NB4 (cell line): ENCODE measurements at regions not wholly inside any gene's neighbourhood (a gene's known extent, or its start where the extent isn't known, plus 50 kb on each side); places are given as distances from the start of the nearest gene placed in this dataset.
"Not testable (repeated sequence)": the region's sequence is repeated elsewhere in the genome, so short reads cannot be mapped to it uniquely, and the experiment has no call there.

ENCODE experiments used
- DNase-seq: peaks from one replicate; pipeline ENCODE4 v3.0.0; 2010; ENCODE audit warnings: low read depth
- H3K4me3 ChIP-seq: one replicate; pipeline ENCODE4 v1.5.1; 2011; ENCODE audit warnings: mild to moderate bottlenecking, low read depth, low read length, moderate library complexity
- MYC ChIP-seq: IDR thresholded peaks from 2 replicates; pipeline ENCODE4 v1.6.1; 2011; ENCODE audit warnings: low read depth, low read length
- POLR2A ChIP-seq: IDR thresholded peaks from 2 replicates; pipeline ENCODE4 v1.6.1; 2011; ENCODE audit warnings: mild to moderate bottlenecking; ENCODE audit not compliant: insufficient read length; ENCODE audit errors: extremely low read depth
- TF ChIP-seq, protein P1 (sequence below): IDR thresholded peaks from 2 replicates; pipeline ENCODE4 v1.6.1; 2011; ENCODE audit warnings: low read depth, low read length
- TF ChIP-seq, protein P2 (sequence below): IDR thresholded peaks from one replicate; pipeline ENCODE4 v1.5.1; 2012; ENCODE audit warnings: low read depth, low read length

GRCh38 chr6:28615955-28616747 is 90.5 kb downstream of the GPX5 start:
- H3K4me3 ChIP-seq: no peak overlapping the region
- TF ChIP-seq POLR2A (no peak), MYC (no peak)
- TF ChIP-seq, protein P1, sequence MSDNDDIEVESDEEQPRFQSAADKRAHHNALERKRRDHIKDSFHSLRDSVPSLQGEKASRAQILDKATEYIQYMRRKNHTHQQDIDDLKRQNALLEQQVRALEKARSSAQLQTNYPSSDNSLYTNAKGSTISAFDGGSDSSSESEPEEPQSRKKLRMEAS: no peak
- TF ChIP-seq, protein P2, sequence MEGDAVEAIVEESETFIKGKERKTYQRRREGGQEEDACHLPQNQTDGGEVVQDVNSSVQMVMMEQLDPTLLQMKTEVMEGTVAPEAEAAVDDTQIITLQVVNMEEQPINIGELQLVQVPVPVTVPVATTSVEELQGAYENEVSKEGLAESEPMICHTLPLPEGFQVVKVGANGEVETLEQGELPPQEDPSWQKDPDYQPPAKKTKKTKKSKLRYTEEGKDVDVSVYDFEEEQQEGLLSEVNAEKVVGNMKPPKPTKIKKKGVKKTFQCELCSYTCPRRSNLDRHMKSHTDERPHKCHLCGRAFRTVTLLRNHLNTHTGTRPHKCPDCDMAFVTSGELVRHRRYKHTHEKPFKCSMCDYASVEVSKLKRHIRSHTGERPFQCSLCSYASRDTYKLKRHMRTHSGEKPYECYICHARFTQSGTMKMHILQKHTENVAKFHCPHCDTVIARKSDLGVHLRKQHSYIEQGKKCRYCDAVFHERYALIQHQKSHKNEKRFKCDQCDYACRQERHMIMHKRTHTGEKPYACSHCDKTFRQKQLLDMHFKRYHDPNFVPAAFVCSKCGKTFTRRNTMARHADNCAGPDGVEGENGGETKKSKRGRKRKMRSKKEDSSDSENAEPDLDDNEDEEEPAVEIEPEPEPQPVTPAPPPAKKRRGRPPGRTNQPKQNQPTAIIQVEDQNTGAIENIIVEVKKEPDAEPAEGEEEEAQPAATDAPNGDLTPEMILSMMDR: no peak
- DNase-seq: no peak

DNA sequence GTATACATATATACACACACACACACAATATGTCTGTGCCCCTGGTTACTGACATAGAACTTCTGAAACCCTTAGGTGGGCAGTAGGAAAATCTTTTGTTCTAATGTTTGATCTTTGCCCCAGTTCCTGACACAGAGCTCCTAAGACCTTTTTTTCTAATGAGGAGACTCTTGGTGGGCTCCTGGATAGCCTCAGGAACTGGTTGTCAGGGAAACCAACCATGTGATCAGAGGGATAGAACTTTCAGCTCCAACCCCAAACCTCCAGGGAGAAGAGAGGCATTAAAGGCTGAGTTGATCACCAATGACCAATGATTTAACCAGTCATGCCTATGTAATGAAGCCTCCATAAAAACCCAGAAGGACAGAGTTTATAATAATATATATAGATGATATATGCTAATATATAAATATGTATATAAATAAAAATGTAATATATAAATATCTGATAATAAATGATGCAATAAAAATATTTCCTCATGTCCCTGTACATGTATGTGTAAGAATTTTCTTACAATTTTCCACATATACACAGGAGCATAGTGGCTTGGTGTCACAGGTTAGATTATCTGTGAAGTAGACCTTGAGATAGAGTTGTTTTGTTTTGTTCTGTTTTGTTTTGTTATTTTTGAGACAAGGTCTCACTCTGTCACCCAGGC is 93.3 kb downstream of the GPX5 start:
- TF ChIP-seq, protein P1: no peak
- no peak for TF ChIP-seq POLR2A
- TF ChIP-seq, protein P2: no peak
- no peak for DNase-seq
- no peak overlapping the region for H3K4me3 ChIP-seq

- not testable (repeated sequence) for DNase-seq
These were observed 95.6 kb downstream of the GPX5 start for GRCh38 chr6:28621268-28621667.

DNA sequence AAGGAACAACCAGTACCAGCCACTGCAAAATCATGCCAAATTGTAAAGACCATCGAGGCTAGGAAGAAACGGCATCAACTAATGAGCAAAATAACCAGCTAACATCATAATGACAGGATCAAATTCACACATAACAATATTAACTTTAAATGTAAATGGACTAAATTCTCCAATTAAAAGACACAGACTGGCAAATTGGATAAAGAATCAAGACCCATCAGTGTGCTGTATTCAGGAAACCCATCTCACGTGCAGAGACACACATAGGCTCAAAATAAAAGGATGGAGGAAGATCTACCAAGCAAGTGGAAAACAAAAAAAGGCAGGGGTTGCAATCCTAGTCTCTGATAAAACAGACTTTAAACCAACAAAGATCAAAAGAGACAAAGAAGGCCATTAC is 97.6 kb downstream of the GPX5 start:
- H3K4me3 ChIP-seq, DNase-seq: not testable (repeated sequence)

More at GRCh38 chr6:28621268-28621667, 95.6 kb downstream of the GPX5 start:
- H3K4me3 ChIP-seq: peak overlapping the region; percentile 29

DNA sequence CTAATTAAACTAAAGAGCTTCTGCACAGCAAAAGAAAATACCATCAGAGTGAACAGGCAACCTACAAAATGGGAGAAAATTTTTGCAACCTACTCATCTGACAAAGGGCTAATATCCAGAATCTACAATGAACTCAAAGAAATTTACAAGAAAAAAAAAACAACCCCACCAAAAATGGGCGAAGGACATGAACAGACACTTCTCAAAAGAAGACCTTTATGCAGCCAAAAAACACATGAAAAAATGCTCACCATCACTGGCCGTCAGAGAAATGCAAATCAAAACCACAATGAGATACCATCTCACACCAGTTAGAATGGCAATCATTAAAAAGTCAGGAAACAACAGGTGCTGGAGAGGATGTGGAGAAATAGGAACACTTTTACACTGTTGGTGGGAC is 100.7 kb downstream of the GPX5 start:
- not testable (repeated sequence) for H3K4me3 ChIP-seq, DNase-seq

DNA sequence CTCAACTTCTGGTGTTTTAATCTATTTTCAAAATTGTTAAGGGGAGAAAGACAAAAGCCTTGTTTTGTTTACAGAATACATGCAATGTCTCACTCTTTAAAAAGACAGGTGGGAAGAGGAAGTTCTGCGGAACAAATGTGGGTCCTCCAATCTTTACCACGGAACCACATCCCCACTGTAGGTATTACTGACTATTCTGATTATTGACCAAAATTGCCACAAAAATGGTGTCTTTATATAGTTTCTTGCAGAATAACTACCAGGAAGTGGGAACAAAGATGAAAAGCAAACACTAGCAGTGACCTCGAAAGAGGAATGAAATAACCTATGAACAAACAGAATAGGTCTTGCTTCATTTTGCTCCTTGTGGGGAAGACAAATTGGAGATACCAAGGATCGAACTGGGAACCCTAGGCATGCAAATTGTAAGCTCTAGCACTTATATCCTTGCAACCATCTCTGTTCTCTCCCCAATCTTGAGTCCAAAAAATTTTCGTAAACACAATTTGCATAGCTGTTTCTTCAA is 106.7 kb downstream of the GPX5 start:
- no peak overlapping the region for H3K4me3 ChIP-seq
- TF ChIP-seq, protein P1: no peak
- TF ChIP-seq POLR2A (no peak), MYC (no peak)
- TF ChIP-seq, protein P2: no peak
- DNase-seq: peak; percentile 26

GRCh38 chr6:28633445-28634215 is 107.9 kb downstream of the GPX5 start:
- TF ChIP-seq POLR2A: no peak
- no peak for TF ChIP-seq MYC
- TF ChIP-seq, protein P2: no peak
- TF ChIP-seq, protein P1: no peak
- no peak overlapping the region for H3K4me3 ChIP-seq
- DNase-seq: no peak
